PFSK-1 (cell line): ENCODE measurements at regions not wholly inside any gene's neighbourhood (a gene's known extent, or its start where the extent isn't known, plus 50 kb on each side); places are given as distances from the start of the nearest gene placed in this dataset.

Source experiments
- FOXP2 ChIP-seq: optimal IDR thresholded peaks from 2 replicates; pipeline ENCODE3; 2011; ENCODE audit warnings: borderline replicate concordance, control low read depth, inconsistent platforms; ENCODE audit not compliant: insufficient read depth; ENCODE audit errors: extremely low read length, extremely low read depth
- POLR2AphosphoS5 ChIP-seq: IDR thresholded peaks from 2 replicates; pipeline ENCODE4 v1.6.1; 2012; ENCODE audit warnings: low read depth, mild to moderate bottlenecking, control low read depth, low read length, moderate library complexity
- REST ChIP-seq, 2 experiments: IDR thresholded peaks; 2 replicates each; pipeline versions ENCODE4 v1.6.1 to v1.8.0; 2011 to 2012; ENCODE audit warnings: low read depth in 2 of 2, low read length in 2 of 2, control low read depth in 1 of 2, inconsistent platforms in 1 of 2, mild to moderate bottlenecking in 1 of 2, moderate library complexity in 1 of 2; ENCODE audit not compliant: insufficient read depth in 1 of 2
- SIN3A ChIP-seq: IDR thresholded peaks from 2 replicates; pipeline ENCODE4 v1.6.1; 2012; ENCODE audit warnings: mild to moderate bottlenecking, low read length, moderate library complexity, borderline replicate concordance; ENCODE audit not compliant: insufficient read depth
- TAF1 ChIP-seq: IDR thresholded peaks from 2 replicates; pipeline ENCODE4 v1.6.1; 2012; ENCODE audit warnings: low read length, control low read depth, borderline replicate concordance; ENCODE audit not compliant: insufficient read depth

GRCh38 chr6:104559435-104560202, 300.1 kb downstream of the HACE1 start:
- TF ChIP-seq FOXP2 (no peak), POLR2AphosphoS5 (no peak), TAF1 (no peak), SIN3A (no peak)

GRCh38 chr6:104558746-104559145, 301.0 kb downstream of the HACE1 start:
- TF ChIP-seq FOXP2 (no peak), TAF1 (no peak), POLR2AphosphoS5 (no peak), REST (IDR thresholded peaks at IDR 0.05; ENCODE audit: insufficient read depth in 1 of 2, low read depth in 2 of 2, low read length in 2 of 2) (no peak), SIN3A (no peak)

- no peak for TF ChIP-seq FOXP2
- TF ChIP-seq REST (IDR thresholded peaks at IDR 0.05; ENCODE audit: insufficient read depth in 1 of 2, low read depth in 2 of 2, low read length in 2 of 2) = no peak
- no peak for TF ChIP-seq POLR2AphosphoS5
- TF ChIP-seq TAF1 = no peak
- no peak for TF ChIP-seq SIN3A
Observed at GRCh38 chr6:104548297-104548696, 311.4 kb downstream of the HACE1 start.

- no peak for TF ChIP-seq SIN3A
Observed at GRCh38 chr6:104541411-104541810, 318.3 kb downstream of the HACE1 start.

- TF ChIP-seq POLR2AphosphoS5 (no peak), REST (IDR thresholded peaks at IDR 0.05; ENCODE audit: insufficient read depth in 1 of 2, low read depth in 2 of 2, low read length in 2 of 2) (no peak), FOXP2 (no peak), TAF1 (no peak), SIN3A (no peak)
Observed at GRCh38 chr6:104540743-104541142, 319.0 kb downstream of the HACE1 start.

GRCh38 chr6:104539173-104539572, 320.5 kb downstream of the HACE1 start:
- TF ChIP-seq REST (IDR thresholded peaks at IDR 0.05; ENCODE audit: insufficient read depth in 1 of 2, low read depth in 2 of 2, low read length in 2 of 2) = no peak
